ENCODE measurements at regions not wholly inside any gene's neighbourhood (a gene's known extent, or its start where the extent isn't known, plus 50 kb on each side); places are given as distances from the start of the nearest gene placed in this dataset.

DNA sequence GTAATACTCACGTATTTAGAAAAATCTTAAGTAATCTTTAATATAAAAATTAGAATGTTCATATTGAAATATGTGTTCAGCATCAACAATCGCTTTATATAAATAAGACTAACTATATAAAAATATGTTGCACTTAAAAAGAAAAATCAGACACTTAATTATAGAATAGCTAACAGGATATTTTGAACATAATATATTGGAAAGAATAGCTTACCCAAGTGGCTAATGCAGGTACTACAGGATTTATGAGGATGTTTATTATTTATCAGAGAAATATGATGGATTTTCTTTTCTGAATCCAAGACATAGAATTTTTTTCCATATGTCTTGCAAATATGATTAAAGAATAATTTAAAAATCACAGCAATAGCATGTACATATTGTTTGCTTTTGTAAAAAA lies 567.9 kb upstream of the GBE1 start:
- TF ChIP-seq, protein P1, sequence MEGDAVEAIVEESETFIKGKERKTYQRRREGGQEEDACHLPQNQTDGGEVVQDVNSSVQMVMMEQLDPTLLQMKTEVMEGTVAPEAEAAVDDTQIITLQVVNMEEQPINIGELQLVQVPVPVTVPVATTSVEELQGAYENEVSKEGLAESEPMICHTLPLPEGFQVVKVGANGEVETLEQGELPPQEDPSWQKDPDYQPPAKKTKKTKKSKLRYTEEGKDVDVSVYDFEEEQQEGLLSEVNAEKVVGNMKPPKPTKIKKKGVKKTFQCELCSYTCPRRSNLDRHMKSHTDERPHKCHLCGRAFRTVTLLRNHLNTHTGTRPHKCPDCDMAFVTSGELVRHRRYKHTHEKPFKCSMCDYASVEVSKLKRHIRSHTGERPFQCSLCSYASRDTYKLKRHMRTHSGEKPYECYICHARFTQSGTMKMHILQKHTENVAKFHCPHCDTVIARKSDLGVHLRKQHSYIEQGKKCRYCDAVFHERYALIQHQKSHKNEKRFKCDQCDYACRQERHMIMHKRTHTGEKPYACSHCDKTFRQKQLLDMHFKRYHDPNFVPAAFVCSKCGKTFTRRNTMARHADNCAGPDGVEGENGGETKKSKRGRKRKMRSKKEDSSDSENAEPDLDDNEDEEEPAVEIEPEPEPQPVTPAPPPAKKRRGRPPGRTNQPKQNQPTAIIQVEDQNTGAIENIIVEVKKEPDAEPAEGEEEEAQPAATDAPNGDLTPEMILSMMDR (IDR thresholded peaks at IDR 0.05; ENCODE audit: insufficient read depth, low read length) = peak; percentile 3
- TF ChIP-seq, protein P2, sequence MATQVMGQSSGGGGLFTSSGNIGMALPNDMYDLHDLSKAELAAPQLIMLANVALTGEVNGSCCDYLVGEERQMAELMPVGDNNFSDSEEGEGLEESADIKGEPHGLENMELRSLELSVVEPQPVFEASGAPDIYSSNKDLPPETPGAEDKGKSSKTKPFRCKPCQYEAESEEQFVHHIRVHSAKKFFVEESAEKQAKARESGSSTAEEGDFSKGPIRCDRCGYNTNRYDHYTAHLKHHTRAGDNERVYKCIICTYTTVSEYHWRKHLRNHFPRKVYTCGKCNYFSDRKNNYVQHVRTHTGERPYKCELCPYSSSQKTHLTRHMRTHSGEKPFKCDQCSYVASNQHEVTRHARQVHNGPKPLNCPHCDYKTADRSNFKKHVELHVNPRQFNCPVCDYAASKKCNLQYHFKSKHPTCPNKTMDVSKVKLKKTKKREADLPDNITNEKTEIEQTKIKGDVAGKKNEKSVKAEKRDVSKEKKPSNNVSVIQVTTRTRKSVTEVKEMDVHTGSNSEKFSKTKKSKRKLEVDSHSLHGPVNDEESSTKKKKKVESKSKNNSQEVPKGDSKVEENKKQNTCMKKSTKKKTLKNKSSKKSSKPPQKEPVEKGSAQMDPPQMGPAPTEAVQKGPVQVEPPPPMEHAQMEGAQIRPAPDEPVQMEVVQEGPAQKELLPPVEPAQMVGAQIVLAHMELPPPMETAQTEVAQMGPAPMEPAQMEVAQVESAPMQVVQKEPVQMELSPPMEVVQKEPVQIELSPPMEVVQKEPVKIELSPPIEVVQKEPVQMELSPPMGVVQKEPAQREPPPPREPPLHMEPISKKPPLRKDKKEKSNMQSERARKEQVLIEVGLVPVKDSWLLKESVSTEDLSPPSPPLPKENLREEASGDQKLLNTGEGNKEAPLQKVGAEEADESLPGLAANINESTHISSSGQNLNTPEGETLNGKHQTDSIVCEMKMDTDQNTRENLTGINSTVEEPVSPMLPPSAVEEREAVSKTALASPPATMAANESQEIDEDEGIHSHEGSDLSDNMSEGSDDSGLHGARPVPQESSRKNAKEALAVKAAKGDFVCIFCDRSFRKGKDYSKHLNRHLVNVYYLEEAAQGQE (IDR thresholded peaks at IDR 0.05; ENCODE audit: insufficient replicate concordance, low read depth) = no peak
- no peak for TF ChIP-seq POLR2AphosphoS5 (IDR thresholded peaks at IDR 0.05; ENCODE audit: low read depth)

Data from HL-60 (cell line).